ENCODE measurements at regions not wholly inside any gene's neighbourhood (a gene's known extent, or its start where the extent isn't known, plus 50 kb on each side); places are given as distances from the start of the nearest gene placed in this dataset.

DNA sequence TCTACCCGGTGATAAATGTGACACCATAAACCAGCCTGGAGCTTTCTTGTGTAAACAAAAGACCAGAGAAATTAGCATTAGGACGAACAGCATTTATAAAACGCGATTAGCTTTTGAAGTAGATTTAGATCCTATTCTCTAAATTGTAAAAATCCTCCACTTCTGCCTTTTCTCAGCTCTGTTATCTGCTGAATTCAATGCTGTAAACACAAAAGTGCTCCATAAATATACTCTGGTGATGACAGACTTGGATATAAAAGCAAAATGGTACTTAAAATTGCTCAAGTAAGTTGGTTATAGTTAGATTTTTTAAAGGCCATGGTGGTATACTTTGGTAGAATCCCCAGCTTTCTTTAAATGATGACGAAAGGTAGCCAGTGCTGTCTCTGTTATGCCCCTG is 114.6 kb upstream of the RMST start:
- DNase-seq, result no peak

GRCh38 chr12:97358361-97358760 is 104.2 kb upstream of the RMST start:
- no peak for DNase-seq

DNA sequence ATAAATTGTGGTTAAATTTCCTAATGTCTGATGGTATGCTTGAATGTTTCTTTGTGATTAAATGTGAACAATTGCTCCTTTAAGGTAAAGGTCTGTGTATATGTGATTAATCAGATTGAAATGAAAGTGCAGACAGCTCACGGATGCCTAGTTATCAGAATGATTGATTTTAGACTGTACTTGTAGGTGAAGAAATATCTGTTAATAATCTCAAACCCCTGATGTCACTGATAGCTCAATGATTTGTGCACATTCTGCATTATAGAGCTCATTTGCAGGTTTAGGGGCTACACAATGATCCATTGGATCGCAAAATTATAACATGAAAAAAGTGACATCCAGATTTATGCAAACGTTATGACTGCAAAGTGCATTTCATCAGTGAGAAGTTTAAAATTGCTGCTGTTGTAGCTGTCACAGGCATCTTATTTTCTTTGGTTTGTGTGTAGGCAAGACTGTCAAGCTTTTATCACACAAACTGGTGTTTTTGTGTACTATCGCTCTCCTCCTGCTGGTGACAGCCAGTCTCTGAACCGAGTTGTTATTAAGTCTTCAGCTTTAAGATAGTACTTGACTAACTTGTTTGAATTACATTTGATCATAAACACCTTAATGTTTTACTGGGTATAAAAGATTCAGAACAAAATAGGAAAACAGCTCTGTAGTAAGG is 103.4 kb upstream of the RMST start:
- DNase-seq, result no peak

GRCh38 chr12:97363693-97364092 is 98.9 kb upstream of the RMST start:
- no peak for DNase-seq

DNA sequence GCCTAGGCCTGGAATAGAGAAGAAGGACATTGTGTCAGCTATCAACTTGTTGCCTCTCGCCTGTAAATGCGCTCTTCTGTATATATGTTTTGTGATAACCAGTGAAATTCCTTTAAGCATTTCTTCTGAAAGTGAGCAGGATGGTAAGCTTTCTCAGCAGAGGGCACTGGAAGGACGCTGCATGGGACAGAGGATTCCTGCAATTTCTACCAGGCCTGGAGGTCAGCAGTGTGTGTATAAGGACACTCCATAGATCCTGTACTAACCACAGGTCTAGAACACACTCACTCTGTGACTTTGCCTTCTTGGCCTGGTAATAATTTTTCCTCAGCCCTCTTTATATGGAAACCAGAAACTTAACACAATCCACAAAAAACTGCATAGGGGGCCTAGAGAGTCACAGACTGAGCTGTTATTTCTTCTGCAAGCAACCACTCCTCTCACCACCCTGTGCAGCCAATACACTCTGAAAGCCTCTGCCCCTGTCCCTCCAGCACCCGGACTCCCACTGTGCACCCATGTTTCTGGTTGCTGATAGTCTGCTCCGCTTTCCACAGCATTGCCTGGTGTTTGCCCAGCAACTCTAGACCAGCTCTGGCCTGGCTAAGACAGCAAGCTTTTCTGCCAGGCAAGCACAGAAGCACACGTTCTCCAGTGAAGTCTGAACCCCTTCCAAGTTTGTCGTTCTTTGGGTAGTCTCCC is 94.0 kb upstream of the RMST start:
- no peak for DNase-seq

- DNase-seq, result no peak
These were observed 87.3 kb upstream of the RMST start for GRCh38 chr12:97375310-97375709.

GRCh38 chr12:97380440-97380839 is 82.2 kb upstream of the RMST start:
- no peak for DNase-seq

GRCh38 chr12:97385121-97385520 is 77.5 kb upstream of the RMST start:
- no peak for DNase-seq

GRCh38 chr12:97386133-97386581 is 76.4 kb upstream of the RMST start:
- no peak for DNase-seq

- no peak for DNase-seq
These were observed 74.8 kb upstream of the RMST start for GRCh38 chr12:97387844-97388243.

GRCh38 chr12:97394657-97395056 is 67.9 kb upstream of the RMST start:
- no peak for DNase-seq

GRCh38 chr12:97397008-97397407 is 65.6 kb upstream of the RMST start:
- no peak for DNase-seq

- no peak for DNase-seq
These were observed 63.9 kb upstream of the RMST start for GRCh38 chr12:97398704-97399103.

DNA sequence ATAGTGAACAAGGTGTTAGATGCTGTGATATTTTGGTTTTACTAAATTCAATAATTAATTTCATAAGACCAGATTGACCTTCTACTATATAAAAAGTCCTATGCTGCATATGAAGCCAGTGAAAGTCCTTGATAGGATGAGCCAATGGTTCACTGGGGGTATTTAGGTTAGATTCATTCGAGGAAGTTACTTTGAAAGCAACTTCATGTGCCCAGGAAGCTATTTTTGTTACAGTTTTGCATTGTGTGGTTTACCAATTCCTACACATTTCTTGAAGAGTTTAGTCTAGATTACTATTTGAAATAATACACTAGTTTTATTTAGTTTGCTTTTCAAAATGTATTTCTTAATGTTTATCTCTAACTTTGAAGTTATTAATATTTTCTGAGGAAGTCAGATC is 58.5 kb upstream of the RMST start:
- DNase-seq, result no peak

GRCh38 chr12:97404543-97404942 is 58.1 kb upstream of the RMST start:
- no peak for DNase-seq

GRCh38 chr12:97408363-97408762 is 54.2 kb upstream of the RMST start:
- DNase-seq, result no peak

GRCh38 chr12:97411341-97411740 is 51.3 kb upstream of the RMST start:
- DNase-seq, result no peak

All from activated CD4-positive, alpha-beta T cell treated with anti-CD3 and anti-CD28 coated beads, Interleukin-2, amount 50 U/mL, for 4 hours (primary cell).